GM18519 (cell line): ENCODE measurements at regions not wholly inside any gene's neighbourhood (a gene's known extent, or its start where the extent isn't known, plus 50 kb on each side); places are given as distances from the start of the nearest gene placed in this dataset.

Experiments used
- ATAC-seq: cut with Tn5 transposase; IDR thresholded peaks from one replicate; pipeline ENCODE4 v1.9.1; 2021; ENCODE audit warnings: mild to moderate bottlenecking, moderate library complexity; ENCODE audit not compliant: unreplicated experiment, low FRiP score

DNA sequence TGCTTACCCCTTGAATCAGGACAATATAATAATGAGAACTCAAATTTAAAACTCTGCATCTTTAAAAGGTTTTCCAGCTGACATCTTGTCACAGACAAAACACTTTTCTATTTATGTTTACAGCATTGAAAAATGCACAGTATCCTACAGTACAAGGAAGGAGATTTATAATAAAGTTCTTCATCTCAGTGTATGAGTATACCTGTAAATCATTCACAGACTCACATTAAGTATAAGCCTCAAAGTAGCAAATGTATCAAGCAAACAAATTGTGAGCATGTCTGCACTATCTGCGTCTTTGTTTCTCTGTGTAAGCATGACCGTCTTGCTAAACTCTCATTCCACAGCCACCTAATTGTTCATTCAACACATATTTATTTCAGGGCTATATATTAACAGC, 52.8 kb downstream of the PPP1R2C start:
- no peak for ATAC-seq

DNA sequence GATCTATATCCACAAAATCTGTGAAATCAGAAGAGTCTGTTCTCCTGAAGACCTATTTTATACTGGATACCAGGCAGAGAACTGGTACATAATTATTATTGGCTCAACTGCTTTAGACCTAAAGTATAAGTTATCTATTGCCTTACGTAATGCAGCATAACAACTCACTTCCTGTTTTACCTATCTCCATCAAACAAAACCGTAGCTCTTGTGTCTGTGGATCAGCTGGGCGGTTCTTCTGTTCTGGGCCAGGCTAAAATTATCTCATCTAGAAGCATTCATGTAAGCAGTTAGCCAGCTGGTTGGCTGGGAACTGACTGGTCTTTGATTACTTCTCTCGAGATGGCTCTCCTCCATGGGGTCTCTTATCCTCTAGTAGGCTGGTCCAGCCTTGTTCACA, 57.8 kb downstream of the PPP1R2C start:
- no peak for ATAC-seq

DNA sequence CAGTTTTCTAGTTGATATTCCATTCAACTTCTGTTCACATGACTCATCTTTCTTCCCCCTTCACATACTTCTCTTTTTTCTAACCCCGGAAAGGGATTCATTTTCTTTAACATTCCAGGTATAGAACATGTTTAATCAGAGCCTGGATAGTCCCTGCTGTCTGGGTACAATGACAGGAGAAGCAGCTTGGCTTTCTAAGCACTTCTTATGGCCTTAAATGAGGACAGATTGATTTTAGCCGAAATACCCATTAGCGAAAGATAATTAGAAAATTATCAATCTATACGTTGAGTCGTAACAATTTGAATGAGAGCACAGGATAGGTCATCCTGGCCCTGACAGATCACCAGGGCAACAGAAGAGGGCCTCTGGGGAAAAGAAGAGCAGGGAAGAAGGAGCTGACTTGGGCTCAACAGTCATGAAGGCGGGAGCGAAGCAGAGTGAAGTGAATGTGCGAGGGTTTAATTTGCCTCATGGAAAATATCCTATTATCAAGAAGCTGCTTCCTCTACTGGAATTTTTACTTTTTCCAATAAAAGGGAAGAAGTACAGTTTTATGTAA, 62.2 kb downstream of the PPP1R2C start:
- no peak for ATAC-seq

DNA sequence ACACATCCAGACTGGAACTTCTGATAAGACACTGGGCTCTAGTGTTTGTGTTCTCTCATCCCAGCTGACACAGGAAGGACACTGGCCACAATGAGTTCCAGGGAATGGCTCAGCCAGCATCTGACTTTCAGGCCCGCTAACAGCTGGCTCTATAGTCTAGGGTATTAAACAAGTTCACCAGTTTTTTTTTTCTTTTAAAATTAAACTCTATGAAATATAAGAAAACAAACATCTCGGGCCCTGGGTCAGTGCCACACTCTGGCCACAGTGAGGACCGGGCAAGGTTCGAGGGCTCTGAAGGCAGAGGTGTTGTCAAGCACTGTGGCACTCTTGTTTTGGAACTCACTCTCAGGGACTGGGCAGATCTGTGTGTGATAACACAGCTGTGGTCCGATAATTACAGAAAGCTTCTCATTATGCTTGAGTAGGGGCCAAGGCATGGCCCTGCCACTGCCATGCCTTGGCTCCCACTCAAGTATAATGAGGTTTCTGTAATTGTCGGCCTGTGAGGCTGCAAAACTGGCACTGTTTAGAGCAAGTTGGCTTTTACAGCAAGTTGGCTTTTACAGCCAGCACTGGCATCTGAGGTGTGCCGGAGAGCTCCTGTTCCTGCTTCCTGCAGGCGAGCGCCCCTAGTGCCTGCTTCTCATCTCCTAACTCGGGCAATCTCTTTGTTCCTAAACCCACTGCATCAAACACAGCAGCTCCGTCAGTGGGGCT, 62.8 kb downstream of the PPP1R2C start:
- peak; percentile 51 for ATAC-seq

DNA sequence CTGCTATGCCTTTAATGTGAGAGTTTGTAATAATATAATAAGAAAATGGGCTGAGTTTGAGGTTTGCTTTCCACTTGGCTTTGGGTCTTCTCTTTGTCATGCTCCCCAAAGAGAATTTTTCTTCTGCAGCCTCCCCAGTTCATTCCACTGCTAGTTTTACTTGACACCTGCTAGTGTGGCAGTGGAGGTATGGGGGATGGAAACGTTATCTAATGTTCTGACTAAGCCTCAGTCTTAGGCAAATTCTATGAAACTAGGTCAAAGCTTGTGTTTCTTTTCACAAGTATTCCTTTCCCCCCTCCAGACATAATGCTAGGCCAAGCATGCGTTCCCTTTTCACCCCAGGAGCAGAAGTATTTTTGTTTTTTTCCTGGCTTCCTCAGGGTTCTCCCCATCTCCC, 67.5 kb downstream of the PPP1R2C start:
- ATAC-seq, result no peak

DNA sequence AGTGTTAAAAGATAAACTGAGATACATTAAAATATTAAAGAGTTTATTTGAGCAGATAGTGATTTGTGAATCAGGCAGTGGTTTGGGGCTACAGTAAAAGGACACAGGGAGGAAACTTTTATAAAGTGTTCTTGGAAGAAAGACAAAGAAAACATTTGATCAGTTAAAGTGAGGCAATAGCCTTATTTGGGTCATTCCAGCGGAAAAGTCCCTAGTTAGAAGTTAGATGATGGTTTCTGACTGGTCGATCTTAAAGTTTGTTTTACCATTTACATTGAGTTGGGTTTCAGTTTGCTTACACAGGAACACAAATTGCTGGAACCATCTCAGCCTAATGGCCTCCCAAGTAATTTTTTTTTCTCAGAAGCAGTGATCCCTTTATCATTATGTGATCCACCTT, 69.7 kb downstream of the PPP1R2C start:
- ATAC-seq, result no peak

DNA sequence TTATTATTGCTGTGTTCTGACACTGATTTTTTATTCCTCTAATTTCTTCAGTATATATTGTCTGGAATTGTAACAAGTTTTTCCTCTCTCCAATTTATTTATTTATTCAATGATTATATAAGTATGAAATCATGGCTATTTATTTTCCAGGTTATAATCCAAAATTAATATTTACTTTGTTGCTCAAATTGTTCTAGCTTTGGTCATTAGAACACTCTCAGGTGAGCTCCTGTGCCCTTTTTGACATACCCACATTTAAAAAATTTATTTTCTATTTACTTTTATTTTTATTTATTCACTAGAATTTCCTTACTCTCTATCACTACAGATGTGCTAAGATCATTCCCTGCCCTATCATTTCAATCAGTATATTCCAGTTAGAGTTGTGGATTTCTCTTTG, 70.2 kb downstream of the PPP1R2C start:
- no peak for ATAC-seq

DNA sequence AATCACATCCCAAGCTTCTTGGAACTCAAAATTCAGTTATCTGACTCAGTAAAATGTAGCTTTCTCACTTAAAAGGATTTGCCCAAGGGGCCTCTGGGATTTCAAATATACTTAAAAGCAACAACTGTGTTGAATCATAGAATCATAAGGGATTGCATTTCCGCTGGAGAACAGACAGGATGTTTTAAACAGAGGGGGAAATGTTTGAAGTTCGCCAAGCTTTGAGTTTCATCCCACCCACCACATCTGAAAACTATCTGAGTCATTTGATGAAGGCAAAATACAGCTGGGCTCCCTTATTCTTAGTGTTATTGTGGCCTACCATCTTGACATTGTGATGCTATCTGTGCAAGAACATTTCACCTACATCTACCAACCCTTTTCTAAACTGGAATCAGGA, 73.5 kb downstream of the PPP1R2C start:
- ATAC-seq, result no peak

DNA sequence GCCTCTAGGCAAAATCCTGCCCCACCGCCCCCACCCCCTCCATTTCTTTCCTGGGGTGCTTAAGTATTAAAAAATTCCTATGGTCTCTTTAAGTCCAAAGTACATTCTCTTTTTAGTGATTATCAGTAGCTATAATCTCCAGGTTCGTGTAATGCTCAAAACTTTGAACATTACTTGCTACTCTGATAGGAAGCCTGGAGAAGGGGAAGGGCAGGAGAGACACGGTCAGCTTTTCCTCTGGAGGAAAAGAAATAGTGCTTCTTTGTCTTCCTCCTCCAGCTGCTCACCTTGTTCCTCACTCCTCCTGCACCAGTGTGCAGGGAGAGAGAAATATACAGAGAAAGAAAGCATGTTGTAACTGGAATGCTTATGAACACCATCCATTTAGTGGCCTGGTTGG, 80.4 kb downstream of the PPP1R2C start:
- no peak for ATAC-seq

DNA sequence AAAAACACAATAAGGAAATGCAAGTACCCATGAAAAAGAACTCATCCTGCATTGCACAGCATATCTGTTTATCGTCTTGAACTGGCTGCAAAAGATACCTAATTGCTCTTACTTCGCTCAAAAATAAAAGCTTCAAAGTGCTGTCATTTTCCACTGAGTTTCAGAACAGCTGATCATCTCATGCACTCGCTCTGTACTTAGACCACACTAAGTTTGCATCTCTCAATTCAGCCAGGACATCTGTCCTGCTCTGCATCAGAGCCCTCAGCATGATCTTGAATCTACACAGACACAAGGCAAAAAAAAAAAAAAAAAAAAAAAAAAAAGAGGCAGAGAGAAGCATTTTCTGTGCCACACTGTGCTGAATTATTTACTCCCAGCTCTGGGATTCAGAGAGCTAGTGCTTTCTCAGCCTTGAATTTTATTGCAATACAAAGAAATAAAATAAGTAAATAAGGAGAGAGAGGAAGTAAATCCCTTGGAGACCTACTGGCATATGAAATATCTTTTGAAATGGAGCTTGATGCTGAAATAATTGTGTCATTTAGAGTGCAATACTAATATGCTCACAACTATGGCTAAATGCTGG, 81.3 kb downstream of the PPP1R2C start:
- ATAC-seq, result no peak

DNA sequence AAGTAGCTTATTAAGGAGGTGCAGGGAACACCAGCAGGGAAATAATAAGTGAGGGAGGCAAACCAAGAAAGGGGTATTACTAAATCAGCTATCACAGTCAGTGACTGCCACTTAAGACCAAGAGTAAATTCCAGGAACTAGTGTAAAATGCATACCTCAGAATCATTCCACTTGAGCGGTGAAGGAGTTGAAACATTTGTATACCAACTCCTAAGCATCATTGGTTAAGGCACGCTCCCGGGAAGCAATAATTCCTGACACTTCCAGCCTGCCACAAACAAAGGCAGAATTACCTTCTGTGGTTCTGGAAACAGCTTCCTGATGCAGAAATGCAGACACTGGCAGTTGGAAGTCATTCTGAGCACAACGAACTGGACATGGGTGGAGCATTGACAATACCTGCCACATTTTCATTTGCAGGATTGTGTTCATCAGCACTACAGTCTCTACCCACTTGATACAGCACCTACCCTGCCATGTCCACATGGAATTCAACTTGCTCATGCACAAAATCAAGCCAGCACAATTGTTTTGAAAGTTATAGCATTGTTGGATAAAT, 82.1 kb downstream of the PPP1R2C start:
- no peak for ATAC-seq

DNA sequence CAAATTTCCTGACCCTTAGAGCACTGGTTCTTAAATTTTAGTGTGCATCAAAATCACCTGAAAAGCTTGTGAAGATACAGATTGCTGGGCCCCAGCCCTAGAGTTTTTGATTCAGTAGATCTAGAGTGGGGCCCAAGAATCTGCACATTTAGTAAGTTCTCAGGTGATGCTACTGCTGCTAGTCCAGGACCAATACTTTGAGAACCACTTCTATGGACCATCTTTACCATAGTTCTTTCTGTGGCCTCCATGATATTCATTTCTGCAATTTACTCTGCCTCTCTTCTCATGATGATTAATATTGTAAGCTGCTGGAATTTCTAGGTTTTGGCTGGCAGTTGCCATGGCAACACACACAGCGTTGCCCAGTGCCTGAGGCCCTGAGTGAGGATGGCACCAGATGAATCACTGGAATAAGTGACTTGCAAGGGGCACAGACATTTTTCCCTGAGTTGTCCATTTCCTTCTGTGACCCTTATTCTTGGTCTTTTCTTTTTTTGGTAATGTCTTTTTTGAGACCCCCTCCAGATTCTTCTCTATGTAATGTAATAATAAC, 83.6 kb downstream of the PPP1R2C start:
- ATAC-seq, result no peak

DNA sequence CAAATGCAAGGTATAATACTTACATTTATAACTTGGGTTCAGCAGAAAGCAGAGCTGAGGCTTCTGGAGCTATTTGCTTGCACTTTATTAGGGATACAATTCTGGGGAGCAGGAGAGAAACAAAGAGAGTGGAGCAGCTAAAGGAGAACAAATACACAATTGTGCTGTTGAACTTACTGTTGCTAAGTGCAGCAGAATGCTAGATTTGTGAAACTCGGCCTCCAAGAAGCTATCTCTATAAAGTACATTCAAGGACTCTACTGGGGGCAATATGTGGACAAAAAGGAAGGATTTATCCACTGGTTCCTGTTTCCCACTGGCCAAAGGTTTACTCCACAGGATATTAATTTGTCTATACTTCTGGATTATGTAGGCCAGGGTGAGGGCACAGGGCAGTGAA, 86.8 kb downstream of the PPP1R2C start:
- ATAC-seq, result no peak

DNA sequence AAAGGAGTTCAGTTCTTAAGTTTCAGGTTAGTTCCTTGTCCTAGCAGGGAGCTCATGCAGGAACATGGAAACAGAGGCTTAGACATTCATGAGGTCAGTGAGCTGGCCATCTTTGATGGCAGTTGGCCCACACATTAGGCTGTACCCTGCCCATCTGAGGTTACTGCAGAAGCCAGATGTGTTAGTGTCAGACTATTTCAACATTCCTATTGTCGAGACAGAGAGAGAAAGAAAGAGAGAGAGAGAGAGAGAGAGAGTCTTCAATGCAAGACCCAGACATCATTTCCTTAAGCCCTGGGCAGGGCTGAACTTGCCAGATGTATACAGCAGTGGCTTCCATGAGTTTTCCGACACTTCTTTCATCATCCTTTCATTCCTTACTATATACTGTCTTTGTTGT, 91.3 kb downstream of the PPP1R2C start:
- ATAC-seq, result no peak

DNA sequence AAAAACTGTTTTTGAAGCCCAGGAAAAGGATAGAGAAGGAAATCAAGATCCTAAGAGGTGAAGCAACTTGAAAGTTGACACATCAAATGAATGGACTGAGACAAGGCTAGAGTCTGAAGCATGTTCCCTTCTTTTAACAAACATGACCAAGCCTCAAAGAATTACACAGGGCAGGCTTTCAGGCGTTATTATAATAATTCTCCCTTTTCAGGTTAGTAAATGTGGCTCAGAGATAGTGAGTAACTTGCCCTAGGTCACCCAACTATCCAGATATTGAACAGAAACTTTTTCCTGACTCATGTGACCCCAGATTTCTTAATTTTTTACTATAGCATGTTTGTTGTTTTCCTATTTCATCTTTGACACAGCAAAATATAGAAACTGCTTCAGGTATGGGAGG, 91.7 kb downstream of the PPP1R2C start:
- no peak for ATAC-seq

DNA sequence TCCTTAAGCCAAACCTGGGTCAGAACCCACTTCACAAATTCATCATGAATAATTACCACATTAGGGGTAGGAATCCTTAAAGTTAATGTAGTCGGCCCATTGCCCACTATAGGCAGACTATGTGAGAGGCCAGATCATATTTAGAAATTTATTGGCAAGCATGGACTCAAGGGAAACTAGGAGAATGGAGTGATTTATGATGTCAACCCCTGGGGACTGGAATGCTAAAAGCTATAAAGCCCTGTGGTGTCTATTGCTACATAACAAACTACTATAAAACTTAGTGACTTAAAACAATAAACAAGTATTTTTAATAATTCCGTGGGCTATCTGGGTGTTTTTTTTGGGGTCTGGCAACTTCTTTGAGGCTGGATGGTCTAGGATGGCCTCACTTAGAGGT, 93.9 kb downstream of the PPP1R2C start:
- no peak for ATAC-seq

DNA sequence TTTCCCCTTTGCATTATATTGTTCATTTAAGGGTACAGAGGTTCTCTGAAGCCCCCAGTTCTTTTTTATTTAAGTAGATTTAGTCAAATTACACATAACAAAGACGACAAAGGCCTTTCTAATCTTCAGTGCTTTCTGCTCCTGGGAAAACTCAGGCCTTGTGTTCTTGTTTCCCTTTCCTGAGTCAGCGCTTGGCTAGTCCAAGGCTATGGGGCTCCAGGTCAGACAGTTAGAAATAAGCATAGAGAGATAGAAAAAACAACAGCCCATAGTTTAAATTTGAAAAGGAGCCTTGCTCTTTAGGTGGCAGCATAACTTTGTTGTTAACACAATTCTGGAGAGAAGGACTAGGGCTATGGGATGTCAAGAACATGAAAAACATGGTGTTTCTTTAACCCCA, 97.3 kb downstream of the PPP1R2C start:
- ATAC-seq, result no peak

DNA sequence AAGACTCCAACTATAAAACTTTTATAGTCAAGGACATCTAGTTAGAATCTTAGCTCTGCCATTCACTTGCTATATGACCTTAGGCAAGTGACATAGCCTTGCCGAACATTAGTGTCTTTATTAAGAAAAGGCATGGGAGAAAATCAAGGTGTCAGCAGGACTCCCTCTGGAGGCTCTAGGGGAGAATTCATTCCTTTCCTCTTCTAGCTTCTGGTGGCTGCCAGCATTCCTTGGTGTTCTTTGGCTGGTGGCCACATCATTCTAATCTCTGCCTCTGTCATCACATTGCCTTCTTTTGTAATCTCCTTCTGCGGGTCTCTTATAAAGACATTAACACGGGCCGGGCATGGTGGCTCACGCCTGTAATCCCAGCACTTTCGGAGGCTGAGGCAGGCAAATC, 99.8 kb downstream of the PPP1R2C start:
- no peak for ATAC-seq

DNA sequence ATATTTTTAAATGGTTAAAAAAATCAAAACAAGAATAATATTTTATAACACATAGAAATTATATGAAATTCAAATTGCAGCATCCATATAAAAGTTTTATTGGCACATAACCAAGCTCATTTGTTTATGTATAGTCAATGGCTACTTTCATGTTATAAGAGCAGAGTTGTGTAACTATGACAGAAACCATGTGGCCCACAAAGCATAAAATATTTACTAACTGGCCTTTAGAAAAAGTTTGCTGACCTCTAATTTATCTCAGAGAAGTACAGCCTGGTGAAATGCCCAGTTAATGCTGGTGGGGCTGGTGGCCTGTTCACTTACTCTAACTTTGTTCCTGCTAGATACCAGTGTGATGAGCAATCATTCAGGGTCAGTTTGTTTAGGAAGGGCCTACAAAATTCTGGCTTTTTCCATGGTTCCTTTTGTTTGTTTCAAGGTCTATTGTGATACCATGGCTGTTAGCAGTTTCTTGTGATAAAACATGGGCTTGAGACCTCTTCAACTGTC, 104.6 kb downstream of the PPP1R2C start:
- no peak for ATAC-seq

DNA sequence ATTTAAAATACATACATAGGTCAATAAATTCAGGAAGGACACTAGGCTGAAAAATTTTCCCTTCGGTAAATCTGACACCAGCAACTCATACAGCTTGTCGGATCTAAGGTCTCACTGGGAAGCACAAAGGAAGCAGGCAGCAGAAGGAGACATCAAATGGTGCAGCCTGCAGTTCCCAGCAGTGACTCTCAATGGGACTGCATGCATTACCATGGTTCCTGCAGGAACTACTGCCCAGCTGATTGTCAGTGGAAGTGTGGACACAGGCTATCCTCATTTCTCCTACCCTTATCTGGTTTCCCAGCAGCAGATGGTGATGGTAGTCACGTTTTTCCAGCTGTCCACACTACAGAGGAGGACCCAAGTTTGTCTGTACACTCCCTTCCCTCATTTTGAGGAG, 113.3 kb downstream of the PPP1R2C start:
- ATAC-seq, result no peak

DNA sequence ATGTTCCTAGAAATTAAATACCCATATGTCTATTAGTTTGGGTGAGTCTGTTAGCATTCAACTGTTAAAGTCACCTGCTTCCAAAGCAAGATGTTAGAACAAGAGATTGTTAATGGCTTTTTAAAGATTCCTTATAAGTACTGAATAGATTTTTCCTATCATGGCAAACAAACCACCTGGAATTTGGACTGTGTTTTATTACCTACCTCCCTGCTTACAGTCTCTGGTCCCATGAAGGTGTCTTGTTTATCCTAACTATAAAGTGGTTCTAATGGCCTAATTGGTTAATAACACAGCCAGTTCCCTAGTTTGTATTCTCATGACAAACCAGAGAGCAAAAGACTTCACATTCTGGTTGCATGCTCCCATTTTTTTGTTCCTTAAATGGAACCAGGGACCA, 149.5 kb downstream of the PPP1R2C start:
- no peak for ATAC-seq
